GM18508 (cell line): ENCODE measurements at regions not wholly inside any gene's neighbourhood (a gene's known extent, or its start where the extent isn't known, plus 50 kb on each side); places are given as distances from the start of the nearest gene placed in this dataset.

Experiments used
- ATAC-seq: cut with Tn5 transposase; IDR thresholded peaks from one replicate; pipeline ENCODE4 v1.9.1; 2021; ENCODE audit warnings: moderate number of reproducible peaks; ENCODE audit not compliant: insufficient read depth, unreplicated experiment

DNA sequence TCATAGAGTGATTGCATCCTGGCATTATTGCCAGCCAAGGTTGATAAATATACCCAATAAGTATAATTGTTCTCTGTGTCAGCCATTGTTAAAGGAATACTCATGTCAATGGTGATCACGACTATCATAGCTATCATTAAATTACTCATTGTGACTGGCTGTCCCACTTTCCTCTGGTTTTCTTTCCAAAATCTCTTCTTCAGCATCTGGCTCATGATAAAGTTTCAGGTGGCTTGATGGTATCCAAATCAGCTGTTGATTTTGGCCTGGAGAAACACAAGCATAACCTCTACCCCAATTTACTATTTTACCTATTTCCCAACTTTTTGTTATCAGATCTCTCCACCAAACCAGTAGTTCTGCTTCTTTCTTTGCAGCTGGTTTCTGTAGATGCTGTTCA is 67.1 kb upstream of the SPIN2A start:
- ATAC-seq, result no peak

DNA sequence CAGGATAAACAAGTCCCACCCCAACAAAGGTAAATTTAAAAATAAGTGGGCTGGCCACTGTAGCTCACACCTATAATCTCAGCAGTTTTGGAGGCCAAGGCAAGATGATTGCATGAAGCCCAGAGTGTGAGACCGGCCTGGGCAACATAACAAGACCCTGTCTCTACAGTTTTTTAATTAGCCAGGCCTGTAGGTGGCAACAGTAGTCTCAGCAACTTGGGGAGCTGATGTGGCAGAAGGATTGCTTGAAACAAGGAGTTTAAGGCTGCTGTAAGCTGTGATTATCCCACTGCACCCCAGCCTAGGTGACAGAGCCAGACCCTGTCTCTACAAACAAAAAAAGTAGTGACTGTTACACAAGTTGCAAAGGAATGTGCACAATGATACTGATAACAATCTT is 74.6 kb upstream of the FAAH2 start:
- no peak for ATAC-seq

DNA sequence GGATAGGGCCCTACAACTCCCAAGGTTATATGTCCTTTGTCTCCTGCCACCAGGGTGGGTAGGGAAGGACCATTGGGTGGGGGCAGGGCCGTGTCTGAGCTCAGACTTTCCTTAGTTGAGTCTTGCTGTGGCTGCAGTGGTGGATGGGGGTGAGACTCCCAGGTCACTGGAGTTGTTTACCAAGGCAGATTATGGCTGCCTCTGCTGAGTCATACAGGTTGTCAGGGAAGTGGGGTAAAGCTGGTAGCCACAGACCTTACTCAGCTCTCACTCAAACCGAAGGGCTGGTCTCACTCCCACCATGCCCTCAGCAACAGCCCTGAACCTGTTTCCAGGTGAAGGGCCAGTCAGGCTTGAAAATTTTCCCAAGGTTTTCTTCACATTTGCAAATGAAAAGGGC is 58.8 kb upstream of the FAAH2 start:
- no peak for ATAC-seq

DNA sequence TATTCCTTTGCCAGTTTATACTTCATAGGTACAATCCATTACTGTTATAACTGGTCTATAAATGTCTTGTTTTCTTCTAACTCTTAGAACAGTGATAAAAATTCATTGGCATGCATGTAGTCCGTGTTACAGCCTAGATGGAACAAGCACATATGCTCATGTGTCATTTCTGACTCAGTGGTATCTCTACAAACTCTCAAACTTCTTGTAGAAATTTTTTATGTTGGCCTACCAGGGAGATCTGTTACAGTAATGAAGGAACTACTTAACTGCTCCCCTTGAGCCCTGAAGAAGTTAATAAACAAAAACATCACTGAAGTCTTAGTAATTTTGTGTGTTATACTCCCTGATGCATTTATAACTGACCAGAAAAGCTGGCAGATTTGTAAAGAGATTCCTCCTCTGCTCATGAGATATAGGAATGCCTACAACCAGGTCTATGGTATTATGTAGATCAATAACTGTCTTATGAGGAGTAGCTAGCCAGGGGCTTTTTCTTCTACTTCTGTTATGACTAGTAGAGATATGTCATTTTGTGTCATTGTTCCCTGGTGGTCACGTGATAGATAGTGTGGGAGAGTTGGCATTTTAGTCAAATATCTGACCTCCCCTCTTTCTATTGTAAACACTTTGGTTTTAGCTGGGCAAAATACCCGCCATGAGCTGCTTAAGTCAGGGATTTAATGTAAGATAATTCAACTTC is 53.7 kb upstream of the FAAH2 start:
- peak; percentile 86 for ATAC-seq
